ENCODE measurements at regions not wholly inside any gene's neighbourhood (a gene's known extent, or its start where the extent isn't known, plus 50 kb on each side); places are given as distances from the start of the nearest gene placed in this dataset.

DNA sequence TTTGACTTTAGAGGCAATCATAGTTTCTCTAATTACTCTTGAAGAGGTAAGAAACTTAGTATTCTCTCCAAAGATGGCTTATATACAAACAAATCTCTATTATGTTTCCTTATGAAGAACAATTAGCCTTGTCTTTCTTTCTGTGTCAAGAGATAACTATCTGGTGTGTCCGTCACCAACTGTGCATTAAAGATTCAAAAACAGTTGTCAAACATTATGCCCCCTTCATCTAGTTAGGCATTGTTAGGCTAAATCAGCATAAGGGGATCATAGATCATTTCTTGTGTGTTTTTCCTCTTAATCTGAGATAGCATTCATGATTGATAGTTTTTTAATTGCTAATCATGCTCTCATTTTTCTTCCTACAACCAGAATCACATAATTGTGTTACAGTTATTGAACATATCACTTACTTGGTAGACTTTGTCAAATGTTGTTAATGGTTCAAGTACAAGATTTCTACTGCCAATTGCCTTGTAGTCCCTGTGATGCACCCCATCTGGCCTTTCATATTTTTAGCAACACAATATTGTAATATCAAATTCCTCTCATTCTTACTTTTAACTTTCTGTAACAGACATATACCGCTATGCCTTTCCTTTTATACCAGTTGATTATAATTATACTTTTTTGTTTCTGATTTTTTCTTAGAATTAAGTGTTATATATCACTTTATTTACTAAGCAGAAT, 612.7 kb downstream of the SLITRK6 start:
- Histone ChIP-seq H3K27me3 (no peaks in the 10 kb centered on the region), H3K9me3 (no peaks in the 10 kb centered on the region), H3K4me3 (ENCODE audit: low read depth, low read length) (no peak overlapping the region), H3K36me3 (no peaks in the 10 kb centered on the region), H3K4me1 (no peaks in the 10 kb centered on the region)
- no peak for DNase-seq
- no peak for TF ChIP-seq CTCF (IDR thresholded peaks at IDR 0.05; ENCODE audit: low read depth, low read length)

DNA sequence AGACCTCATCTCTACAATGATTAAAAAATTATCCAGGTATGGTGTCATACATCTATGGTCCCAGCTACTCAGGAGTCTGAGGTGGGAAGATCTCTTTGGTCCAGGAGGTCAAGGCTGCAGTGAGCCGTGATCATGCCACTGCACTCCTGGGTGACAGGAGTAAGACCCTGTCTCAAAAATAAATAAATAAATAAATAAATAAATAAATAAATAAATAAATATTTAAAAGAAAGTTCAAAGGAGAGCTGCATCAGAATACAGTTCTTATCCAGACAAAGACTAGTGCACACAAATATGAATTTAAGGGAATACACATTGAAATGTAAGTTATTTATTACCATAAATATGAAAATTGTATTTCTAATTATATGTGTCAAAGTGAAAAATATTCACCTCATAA, 624.9 kb downstream of the SLITRK6 start:
- no peak overlapping the region for H3K4me3 ChIP-seq (ENCODE audit: low read depth, low read length)
- TF ChIP-seq CTCF (IDR thresholded peaks at IDR 0.05; ENCODE audit: low read depth, low read length), result no peak
- no peaks in the 10 kb centered on the region for H3K27me3 ChIP-seq
- no peaks in the 10 kb centered on the region for H3K36me3 ChIP-seq
- DNase-seq, result no peak
- H3K4me1 ChIP-seq, result no peaks in the 10 kb centered on the region
- no peaks in the 10 kb centered on the region for H3K9me3 ChIP-seq

DNA sequence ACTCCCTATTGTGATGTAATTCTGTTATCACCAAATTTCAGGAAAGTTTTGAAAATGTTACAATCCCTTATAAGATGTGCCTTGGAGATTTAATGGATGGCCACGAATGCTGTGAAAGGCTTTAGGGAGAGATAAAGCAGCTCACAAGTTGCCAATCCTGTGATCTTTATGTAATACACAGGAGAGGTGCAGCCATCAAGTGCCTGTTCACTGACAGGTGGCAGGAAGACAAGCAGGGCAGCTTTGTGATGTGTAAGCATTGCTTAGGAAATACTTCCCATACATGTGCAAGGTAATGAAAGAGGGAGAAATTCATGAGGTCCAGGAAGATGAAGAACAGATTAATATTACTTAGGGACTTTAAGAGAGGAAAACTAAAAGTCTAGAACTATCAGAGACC, 628.8 kb downstream of the SLITRK6 start:
- Histone ChIP-seq H3K27me3 (no peaks in the 10 kb centered on the region), H3K4me3 (ENCODE audit: low read depth, low read length) (no peak overlapping the region), H3K36me3 (no peaks in the 10 kb centered on the region), H3K4me1 (no peaks in the 10 kb centered on the region), H3K9me3 (no peaks in the 10 kb centered on the region)
- TF ChIP-seq CTCF (IDR thresholded peaks at IDR 0.05; ENCODE audit: low read depth, low read length), result no peak
- no peak for DNase-seq

GRCh38 chr13:85166891-85167290, 632.3 kb downstream of the SLITRK6 start:
- H3K36me3 ChIP-seq, result no peaks in the 10 kb centered on the region
- no peak for TF ChIP-seq CTCF (IDR thresholded peaks at IDR 0.05; ENCODE audit: low read depth, low read length)
- H3K4me3 ChIP-seq (ENCODE audit: low read depth, low read length), result no peak overlapping the region

DNA sequence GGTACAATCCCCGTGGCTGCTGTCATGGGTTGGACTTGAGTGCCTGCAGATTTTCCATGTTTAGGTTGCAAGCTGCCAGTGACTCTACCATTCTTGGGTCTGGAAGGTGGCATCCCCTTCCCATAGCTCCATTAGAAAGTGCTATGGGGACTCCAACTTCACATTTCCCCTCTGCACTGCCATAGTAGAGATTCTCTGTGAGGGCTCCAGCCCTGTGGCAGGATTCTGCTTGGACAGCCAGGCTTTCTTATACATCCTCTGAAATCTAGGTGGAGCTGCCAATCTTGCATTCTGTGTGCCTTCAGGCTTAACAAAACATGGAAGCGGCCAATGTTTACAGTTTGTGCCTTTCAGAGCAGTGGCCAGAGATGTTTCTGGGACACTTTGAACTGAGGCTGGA, 636.2 kb downstream of the SLITRK6 start:
- Histone ChIP-seq H3K4me1 (no peaks in the 10 kb centered on the region), H3K9me3 (no peaks in the 10 kb centered on the region), H3K4me3 (ENCODE audit: low read depth, low read length) (no peak overlapping the region), H3K36me3 (no peaks in the 10 kb centered on the region), H3K27me3 (no peaks in the 10 kb centered on the region)
- TF ChIP-seq CTCF (IDR thresholded peaks at IDR 0.05; ENCODE audit: low read depth, low read length), result no peak
- no peak for DNase-seq

More at GRCh38 chr13:85166891-85167290, 632.3 kb downstream of the SLITRK6 start:
- no peak for DNase-seq
- no peaks in the 10 kb centered on the region for H3K9me3 ChIP-seq
- H3K4me1 ChIP-seq, result no peaks in the 10 kb centered on the region
- H3K27me3 ChIP-seq, result no peaks in the 10 kb centered on the region

DNA sequence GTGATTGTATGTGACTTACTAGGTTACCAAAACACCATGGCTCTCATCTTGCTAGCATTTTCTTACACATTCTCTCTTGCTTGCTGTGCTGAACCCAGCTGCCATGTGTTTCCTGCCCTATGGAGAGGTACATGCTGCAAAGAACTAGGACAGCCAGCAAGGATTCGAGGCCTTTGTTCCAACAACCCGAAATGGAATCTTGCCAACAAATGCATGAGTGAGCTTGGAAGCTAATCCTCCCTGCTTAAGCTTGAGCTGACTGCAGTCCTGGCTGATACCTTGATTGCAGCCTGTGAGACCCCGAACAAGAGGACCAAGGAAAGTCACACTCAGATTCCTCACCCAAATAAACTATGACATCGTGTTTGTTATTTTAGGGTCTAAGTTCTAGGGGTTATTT, 651.2 kb downstream of the SLITRK6 start:
- no peaks in the 10 kb centered on the region for H3K36me3 ChIP-seq
- peaks cover 7% of the 10 kb centered on the region for H3K4me1 ChIP-seq
- no peaks in the 10 kb centered on the region for H3K27me3 ChIP-seq
- TF ChIP-seq CTCF (IDR thresholded peaks at IDR 0.05; ENCODE audit: low read depth, low read length), result no peak
- H3K9me3 ChIP-seq, result no peaks in the 10 kb centered on the region
- DNase-seq, result peak; percentile 50
- no peak overlapping the region for H3K4me3 ChIP-seq (ENCODE audit: low read depth, low read length)

All from BE2C (cell line).